DMS 273 (cell line): ENCODE measurements at regions not wholly inside any gene's neighbourhood (a gene's known extent, or its start where the extent isn't known, plus 50 kb on each side); places are given as distances from the start of the nearest gene placed in this dataset.

Source experiments
- DNase-seq: peaks from one replicate; lab custom pipeline; 2025; ENCODE audit not compliant: unreplicated experiment; lab: John Stamatoyannopoulos, UW

DNA sequence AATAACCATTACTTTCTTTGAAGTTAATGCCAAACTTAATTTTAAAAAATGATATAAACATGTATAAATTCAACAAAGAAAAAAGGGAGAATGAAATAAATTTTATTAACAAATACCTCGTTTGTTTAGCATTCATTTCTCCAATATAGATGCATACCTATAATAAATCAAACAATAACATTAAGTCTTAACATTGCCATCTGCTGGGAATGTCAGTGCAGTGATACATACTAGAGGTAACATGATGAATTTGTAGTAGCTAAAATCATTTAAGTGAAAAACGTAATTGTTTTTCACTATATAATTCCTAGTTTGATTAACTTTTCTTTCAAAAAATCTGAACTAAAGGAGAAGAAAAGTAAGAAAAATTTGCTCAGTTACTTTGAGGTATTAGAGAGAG is 340.2 kb upstream of the CBLB start:
- DNase-seq, result peak; percentile 16

DNA sequence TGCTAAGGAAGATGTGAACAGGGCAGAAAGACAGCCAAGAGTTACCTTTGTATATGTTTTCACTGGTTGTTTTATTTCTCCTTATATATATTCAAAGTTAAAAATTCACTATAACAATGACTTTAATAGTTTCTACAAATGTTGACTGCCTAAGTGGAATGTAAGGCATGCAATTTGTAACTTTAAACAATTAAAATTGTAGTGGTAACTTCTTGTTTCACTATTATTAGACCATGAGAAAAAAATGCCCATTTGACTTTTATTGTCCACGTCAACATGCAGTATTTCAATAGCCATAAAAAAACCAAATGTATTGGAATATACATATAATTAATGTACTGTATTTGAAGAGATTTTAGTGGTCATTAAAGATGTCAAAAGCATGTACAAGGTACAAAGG is 340.7 kb upstream of the CBLB start:
- no peak for DNase-seq

DNA sequence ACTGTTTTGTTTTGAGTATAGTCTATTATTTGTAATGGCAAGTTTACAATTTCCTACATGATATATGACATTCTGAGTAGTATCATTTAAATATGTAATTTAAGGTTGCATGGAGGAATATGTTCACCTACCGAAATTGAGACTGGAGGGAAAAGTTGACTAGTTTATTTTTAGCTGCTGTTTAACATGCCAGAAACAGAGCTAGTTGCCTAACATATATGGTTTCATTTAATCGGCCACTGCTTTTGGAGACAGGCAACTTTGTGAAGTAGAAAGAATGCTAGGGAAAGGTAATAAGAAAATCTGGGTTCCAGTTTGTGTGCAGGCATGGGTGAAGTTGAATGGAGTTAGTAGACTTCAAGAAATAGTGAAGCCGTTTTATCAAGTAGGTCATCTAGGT is 342.1 kb upstream of the CBLB start:
- no peak for DNase-seq

DNA sequence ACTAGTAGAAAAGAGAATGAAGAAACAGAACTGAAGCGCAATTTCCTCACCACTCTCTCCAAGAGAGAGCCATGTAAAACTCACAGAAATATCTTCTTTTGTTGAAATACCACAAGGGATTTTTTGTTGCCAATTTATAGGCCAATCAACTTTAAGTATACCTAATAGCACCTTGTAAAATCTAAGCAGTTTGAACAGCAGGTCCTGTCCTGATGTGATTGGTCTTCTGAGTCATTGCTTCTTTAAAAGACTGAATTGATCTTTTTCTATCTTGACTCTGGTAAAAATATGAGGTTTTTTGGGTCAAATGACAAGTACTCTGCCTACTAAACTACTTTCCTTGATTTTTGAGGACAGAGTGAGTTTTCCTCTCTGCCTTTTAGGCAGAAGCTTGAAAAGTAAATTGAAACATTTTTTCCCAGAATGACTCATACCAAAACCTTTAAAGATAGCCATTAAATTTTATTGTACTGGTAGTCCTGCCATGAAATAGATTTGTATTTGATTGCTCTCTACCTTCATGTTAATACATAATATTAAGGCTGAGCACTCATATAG is 343.9 kb upstream of the CBLB start:
- no peak for DNase-seq

DNA sequence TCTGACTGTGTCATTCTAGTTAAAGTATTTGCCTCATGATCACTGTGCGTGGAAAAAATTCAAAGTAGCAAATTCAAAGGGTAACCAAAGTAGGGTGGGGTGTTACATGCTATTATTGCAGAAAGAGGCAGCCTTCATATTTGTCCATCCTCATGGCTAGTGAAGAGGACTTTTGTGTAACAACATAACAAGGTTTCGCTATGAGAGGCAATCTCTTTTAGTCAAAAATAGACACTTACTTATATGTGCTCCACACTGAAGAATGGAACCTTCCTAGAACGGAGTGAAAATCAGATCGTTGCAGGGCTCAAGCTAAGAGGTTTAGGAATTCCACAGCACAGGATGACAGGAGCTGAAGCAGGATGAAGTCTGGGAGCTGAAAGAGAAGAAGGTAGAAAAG is 345.1 kb upstream of the CBLB start:
- DNase-seq, result no peak

DNA sequence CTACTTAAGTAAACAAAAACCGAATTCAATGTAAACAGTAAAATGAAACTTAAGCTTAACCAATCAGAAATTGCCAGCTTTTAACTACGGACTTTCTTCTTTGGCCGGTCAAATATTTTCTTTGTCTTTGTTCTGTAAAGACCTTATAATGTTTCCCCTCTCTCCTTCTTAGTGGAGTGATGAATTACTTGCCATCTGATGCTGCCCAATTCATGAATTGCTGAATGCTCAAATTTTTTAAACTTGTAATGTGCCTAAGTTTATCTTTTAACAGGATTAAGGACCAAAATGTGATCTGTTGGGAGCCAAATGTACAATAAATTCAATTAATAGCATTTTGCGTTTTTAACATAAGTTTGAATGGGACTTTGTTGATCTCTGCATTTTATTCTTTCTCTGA is 345.8 kb upstream of the CBLB start:
- DNase-seq, result no peak

DNA sequence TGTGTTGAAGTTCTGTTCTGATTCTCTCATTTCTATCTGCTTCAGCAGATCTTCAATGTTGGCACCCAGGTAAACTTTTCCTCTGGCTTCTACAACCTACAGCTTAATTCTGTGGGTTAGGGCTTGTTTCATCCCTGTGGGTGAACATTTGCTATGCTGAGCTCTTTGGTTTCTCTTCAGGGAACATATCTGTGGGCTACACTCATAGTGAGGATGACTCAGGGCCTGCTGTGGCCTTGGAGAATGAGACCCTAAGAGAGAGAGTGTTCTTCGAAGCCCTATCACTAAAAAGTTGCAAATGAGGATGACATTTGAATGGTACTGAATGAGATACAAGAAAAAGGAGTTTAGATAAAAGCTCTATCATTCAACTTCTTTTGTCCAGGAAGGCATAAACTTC is 346.2 kb upstream of the CBLB start:
- no peak for DNase-seq

DNA sequence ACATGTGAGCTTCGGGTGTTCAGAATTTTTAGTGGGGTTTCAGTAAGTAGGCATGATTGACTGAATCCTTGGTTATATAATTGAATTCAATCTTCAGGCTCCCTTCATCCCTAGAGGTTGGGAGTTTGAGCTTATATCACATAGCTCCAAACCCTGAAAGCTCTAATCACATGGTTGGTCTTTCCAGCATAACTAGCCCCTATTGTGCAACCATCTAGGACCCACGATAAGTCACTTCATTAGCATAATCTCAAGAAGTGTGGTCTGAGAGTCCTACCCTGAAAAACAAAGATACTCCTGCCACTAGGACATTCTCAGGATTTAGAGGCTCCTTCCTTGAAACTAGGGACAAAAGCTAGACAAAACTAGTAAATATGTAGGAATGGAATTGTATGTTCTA is 348.9 kb upstream of the CBLB start:
- DNase-seq, result no peak

DNA sequence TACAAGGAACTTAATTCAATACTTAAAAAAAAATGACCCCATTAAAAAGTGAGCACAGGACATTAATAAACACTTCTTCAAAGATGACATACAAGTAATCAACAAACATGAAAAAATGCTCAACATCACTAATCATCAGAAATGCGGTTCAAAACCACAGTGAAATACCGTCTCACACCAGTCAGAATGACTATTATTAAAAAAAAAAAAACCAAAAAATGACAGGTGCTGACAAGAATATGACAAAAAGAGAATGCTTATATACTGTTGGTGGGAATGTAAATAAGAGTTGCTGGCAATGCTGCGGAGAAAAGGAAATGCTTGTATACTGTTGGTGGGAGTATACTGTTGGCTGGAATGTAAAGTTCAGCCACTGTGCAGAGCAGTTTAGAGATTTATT is 358.3 kb upstream of the CBLB start:
- no peak for DNase-seq

DNA sequence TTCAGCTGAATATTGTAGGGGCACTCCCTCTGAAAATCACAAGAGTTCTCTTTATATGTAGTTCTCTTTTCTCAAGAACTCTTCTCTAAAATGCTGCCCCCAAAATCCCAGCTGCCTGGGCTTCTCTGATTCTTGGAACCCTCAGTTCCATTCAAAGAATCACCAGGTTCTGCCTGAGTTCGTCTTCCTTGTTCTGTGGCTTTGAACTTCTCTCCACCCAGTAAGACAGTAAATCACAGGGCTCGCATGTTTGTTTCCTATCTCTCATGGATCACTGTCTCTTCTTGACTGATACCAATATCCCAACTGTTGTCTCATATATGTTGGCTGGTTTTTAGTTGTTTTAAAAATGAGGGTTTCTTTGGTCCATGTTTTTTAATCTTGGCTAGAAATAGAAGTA is 359.5 kb upstream of the CBLB start:
- no peak for DNase-seq

DNA sequence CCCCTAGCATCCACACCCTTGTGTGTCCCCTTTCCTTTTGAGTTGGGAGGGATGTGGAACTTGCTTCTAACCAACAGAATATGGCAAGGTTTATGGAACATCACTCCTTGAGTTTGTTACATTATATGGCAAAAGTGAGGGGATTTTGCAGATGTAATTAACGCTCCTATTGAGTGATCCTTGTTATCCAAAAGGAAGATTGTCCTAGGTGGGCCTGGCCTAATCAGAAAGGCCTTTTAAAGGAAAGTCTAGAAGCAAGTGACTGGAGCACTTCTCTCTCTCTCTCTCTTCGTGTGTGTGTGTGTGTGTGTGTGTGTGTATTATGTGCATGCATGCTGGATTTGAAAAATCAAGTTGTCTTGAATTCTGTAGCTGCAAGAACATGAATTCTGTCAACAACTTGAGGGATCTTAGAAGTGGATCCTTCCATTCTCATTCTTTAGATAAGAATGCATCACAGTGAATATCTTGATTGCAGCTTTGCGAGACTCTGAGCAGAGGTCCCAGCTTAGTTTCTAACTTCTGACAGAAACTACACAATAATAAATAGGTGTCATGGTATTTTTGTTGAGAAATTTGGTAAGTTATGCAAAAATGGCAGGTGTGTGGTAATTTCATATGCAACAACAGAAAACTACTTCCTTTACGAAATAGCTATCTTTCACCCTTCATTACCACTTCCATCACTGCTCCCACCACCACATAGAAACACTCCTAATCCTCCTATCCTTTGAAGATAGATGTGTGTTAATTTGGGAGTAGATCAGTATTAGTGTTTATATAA is 360.9 kb upstream of the CBLB start:
- no peak for DNase-seq

DNA sequence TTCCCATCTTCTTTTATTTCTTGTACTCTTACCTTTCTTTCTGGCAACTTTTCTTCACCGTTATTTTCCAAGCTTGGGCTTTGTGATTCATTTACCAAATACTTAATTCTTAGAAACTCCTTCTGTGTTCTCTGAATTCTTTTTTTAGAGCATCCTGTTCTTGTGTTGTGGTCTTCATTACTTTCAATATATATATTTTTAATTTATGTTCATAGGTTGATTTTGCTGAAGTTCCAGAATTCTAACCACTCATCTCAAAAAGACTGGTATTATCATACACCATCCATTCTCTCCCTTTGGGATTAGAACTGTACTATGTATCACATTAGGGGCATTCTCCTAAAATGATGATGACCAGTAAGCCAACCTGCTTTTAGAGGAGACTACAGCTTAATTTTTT is 362.3 kb upstream of the CBLB start:
- DNase-seq, result no peak

DNA sequence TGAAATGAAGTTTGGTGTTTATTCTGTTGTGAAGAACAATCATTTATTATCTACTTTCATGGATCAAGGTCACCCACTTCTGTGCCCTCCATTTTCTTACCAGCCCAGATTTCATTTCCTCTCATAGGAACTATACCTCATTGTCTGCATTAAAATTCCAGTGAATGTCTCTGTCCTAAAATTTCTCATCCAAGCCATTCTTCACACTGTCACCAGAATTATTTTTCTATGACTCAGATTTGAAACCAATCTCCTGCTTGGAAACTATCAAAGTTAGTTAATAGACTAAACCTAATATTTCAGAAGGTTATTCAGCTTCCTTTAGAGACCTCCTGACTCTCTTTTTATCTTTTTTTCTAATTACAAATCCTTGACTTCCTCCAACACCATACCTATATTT is 364.1 kb upstream of the CBLB start:
- no peak for DNase-seq

DNA sequence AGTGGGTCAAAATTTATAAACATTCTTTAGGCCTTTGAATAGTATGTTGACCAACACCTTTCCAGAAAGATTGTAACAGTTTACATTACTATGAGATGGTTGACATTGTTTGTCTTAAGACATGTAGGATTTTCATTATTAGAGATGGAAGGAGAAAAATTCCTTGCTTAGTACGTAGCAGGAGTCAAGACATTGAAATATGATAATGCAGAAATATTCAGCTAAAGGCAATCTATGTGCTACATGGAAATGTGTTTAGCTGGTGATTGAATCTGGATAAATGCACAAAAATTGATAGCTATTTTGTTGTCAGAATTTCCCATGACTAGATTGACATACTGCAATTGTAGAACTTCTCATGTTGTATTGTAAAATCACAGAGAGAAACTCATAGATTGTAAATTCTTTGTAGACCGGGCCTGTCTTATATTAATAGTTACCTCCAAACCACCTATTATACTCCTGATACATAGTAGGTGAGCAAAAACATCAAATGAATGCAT is 370.4 kb upstream of the CBLB start:
- no peak for DNase-seq

DNA sequence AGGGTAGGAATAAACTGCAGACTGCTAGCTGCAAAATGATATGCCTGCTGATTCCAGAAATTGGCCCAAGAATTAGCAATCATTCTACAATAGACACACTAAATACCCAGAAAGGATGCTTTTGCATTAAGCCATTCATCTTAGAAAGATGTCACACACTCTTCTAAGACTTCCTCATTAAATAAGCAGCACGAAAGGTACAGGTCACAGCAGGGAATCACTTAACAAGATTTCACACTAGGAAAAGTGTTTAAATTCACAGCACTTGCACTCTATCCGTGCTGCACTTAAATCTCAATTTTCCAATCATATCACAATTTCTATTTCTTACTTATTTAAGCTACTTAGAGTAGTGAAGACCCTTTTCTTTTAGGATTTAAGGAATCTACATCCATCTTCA is 372.8 kb upstream of the CBLB start:
- no peak for DNase-seq

DNA sequence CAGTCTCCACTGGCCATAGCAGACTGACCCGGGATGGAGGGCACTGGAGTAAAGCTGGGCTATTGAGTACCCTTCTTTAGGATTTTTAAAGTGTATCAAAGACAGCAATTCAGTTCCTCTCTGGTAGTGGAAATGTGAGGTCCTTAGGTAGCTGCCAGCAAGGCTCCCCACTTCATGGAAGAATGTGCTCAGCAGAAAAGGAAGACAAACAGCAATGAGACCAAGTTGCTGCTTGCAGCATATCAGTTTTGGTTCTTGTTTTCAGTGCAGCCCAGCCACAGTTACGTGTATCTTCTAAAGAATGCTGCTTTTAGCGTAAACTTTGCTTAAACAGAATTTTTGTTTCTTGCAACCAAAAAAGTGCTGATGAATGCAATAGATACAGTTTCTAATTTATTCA is 374.0 kb upstream of the CBLB start:
- no peak for DNase-seq

DNA sequence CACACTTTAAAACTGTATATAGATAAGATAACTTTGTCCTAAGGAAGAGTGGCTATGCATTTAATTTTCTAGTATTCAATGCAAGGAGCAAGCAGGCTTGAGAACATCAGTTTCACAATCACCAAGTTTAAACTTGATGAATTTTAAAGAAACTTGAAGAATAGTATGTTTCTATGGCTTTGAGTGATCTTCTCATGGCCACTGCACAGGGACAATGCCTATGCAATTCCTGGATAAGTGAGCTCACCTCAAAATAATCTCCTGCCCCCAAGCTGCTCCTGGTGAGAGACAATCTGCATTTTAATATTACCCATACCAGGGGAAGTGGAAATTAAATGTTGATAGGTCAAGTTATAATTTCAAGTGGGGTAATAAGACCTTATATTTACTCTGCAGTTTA is 376.6 kb upstream of the CBLB start:
- DNase-seq, result no peak

DNA sequence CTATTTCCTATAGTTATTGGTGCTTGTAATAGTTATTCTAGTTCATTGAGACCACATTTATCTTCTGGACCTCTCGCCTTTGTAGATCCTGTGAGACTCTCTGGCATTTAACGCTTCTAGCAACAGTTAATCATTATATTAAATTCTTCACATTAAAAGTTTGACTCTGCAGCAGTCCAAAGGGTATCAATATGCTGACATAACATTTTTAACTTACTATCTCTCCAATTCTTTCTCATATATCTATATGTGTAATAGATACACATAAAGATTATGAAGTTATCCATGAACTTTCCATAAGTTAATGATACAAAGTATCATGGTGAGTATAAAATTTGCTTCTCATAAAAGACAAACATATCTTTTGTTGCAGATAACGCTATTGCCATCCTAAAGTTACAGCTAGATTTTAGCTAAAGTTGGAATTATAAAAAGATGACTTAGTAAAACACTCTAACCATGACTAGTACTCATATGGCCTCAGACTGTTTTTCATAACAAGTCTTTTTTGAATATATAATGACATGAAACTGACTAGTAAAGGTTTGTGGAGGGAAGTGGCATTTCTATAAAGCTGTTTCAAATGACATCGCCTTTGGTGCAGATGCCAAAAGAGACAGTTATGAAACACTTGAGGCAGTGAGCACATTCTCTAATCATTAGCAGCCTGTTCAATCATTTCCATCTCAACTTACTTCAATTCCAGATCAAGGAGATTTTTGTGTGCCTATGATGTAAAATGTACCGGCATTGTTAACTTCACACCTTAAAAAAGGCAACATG is 379.3 kb upstream of the CBLB start:
- DNase-seq, result no peak

DNA sequence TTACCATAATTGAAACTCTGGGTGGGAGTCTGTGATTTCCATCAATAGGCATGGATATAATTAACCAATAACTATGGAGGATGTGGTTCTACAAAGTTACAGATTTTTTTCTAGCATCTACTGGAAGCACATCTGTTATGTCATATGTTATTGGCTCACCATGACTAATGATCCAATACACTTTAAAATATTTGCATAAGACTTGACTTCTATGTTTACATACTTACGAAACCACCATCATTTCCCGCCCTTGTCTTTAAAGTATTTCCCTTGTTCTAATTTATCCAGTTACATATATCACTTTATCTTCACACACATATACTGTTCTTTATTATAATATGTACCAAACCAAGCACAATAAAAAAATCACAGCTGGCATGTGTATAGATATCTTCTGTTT is 380.3 kb upstream of the CBLB start:
- no peak for DNase-seq

DNA sequence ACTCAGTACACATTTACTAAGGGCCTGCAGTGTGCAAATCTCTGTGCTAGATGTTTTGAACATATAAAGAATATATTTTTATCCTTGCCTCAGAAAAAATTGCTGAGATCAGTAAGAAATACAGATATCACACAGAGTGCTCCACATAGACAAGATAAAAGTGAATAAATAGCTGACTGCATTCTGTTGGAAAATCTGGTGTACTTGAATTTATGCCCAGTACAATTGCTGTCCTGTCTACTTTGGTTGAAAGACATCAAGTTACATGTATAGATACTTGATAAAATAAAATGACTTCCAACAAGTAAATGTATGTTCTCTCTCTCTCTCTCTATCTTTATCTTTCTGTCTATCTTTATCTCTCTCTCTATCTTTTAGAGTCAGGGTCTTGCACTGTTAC is 381.2 kb upstream of the CBLB start:
- DNase-seq, result no peak

DNA sequence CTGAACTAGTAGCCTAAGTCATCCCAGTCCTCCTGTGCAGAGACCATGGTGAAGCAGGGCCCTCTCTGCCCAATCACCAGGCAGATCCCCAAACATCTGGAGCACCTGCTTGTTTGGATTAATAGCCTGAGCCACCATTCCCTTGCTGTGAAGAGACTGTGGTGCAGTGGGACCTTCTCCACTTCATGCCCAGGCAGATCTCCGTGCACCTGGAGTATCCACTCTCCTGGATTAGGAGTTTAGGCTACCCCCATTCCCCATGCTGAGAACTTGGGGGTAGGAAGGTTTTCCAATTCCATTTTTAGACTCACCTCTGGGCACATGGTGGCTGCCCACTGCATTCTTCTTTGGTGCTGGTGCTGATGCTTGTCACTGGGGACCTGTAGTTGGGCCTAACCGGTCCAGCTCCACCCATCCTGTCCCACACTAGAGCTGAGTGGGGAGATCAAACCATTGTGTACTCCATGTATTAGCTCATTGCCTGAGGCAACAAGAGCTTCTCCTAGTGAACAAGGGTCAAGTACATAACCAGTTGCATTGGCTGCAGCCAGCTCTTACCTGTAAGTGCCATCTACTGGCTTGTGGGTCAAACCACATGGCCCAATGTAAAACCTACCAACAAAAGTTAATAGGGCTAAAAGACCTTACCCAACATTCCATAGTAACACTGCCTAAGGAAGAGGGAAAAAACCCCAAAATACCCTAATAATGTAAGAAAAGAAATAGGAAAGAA is 382.5 kb upstream of the CBLB start:
- no peak for DNase-seq

DNA sequence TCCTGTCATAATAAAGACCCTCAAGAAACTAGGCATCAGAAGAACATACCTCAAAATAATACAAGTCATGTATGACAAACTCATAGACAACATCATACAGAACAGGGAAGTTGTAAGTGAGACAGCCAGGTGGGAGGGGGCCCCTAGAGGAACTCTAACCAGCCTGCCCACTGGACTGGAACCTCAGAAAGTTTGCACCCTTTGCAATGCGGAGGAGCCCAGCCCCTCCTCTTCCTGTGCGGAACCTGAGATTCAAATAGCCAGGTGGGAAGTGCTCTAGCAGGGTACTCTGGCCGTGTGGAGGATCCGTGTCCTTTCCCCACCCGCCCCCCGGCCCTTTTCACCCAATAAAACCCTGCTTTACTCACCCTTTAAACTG is 387.0 kb upstream of the CBLB start:
- no peak for DNase-seq
